Ovary (tissue), 3 donors: ENCODE measurements at regions not wholly inside any gene's neighbourhood (a gene's known extent, or its start where the extent isn't known, plus 50 kb on each side); places are given as distances from the start of the nearest gene placed in this dataset.

ENCODE experiments used
- CTCF ChIP-seq, 3 donors: fragments of 450-650 bp in 2 of 3; fragments of 200-600 bp in 1 of 3; IDR thresholded peaks; one replicate each; pipeline versions ENCODE4 v1.5.1 to v1.8.0; 2016 to 2022; ENCODE audit warnings: antibody characterized with exemption in 3 of 3, mild to moderate bottlenecking in 1 of 3
- EP300 ChIP-seq: sonication (generic); formaldehyde crosslinking; IDR thresholded peaks from one replicate; pipeline ENCODE4 v1.6.1; 2017; ENCODE audit warnings: antibody characterized with exemption
- POLR2A ChIP-seq: fragments of 450-650 bp; IDR thresholded peaks from one replicate; pipeline ENCODE4 v1.6.1; 2017; ENCODE audit warnings: antibody characterized with exemption, mild to moderate bottlenecking, moderate library complexity
- donor health status: DM: no; HTN: no; CAD: no.

GRCh38 chr3:115275896-115276295 lies 128.8 kb upstream of the ZBTB20 start:
- TF ChIP-seq CTCF (IDR thresholded peaks at IDR 0.05): no peak
- no peak for TF ChIP-seq POLR2A
- TF ChIP-seq EP300: no peak
